ENCODE measurements at regions not wholly inside any gene's neighbourhood (a gene's known extent, or its start where the extent isn't known, plus 50 kb on each side); places are given as distances from the start of the nearest gene placed in this dataset.

DNA sequence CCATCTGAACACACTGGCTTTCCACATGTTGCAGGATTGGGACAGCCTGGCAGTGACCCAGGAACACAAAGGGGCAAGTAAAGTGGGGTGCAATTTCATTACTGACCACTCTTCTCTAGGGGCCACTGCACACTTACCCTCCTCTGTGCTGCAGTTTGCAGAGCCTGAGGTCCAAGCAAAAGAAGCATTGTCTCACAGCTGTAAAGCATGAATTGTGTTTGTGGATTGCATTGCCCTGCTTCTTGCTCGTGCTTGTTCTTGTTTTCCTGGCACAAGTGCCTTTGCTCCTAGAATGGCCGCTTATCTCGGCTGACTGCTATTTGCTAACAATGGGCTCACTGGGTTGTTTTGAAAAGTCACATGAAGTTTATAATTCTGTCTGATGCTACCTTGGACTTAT is 209.1 kb upstream of the JADE1 start:
- TF ChIP-seq, protein P1, sequence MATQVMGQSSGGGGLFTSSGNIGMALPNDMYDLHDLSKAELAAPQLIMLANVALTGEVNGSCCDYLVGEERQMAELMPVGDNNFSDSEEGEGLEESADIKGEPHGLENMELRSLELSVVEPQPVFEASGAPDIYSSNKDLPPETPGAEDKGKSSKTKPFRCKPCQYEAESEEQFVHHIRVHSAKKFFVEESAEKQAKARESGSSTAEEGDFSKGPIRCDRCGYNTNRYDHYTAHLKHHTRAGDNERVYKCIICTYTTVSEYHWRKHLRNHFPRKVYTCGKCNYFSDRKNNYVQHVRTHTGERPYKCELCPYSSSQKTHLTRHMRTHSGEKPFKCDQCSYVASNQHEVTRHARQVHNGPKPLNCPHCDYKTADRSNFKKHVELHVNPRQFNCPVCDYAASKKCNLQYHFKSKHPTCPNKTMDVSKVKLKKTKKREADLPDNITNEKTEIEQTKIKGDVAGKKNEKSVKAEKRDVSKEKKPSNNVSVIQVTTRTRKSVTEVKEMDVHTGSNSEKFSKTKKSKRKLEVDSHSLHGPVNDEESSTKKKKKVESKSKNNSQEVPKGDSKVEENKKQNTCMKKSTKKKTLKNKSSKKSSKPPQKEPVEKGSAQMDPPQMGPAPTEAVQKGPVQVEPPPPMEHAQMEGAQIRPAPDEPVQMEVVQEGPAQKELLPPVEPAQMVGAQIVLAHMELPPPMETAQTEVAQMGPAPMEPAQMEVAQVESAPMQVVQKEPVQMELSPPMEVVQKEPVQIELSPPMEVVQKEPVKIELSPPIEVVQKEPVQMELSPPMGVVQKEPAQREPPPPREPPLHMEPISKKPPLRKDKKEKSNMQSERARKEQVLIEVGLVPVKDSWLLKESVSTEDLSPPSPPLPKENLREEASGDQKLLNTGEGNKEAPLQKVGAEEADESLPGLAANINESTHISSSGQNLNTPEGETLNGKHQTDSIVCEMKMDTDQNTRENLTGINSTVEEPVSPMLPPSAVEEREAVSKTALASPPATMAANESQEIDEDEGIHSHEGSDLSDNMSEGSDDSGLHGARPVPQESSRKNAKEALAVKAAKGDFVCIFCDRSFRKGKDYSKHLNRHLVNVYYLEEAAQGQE (IDR thresholded peaks at IDR 0.05; ENCODE audit: insufficient replicate concordance, low read depth): no peak
- TF ChIP-seq, protein P2, sequence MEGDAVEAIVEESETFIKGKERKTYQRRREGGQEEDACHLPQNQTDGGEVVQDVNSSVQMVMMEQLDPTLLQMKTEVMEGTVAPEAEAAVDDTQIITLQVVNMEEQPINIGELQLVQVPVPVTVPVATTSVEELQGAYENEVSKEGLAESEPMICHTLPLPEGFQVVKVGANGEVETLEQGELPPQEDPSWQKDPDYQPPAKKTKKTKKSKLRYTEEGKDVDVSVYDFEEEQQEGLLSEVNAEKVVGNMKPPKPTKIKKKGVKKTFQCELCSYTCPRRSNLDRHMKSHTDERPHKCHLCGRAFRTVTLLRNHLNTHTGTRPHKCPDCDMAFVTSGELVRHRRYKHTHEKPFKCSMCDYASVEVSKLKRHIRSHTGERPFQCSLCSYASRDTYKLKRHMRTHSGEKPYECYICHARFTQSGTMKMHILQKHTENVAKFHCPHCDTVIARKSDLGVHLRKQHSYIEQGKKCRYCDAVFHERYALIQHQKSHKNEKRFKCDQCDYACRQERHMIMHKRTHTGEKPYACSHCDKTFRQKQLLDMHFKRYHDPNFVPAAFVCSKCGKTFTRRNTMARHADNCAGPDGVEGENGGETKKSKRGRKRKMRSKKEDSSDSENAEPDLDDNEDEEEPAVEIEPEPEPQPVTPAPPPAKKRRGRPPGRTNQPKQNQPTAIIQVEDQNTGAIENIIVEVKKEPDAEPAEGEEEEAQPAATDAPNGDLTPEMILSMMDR (IDR thresholded peaks at IDR 0.05; ENCODE audit: insufficient read depth, low read length): no peak
- TF ChIP-seq GABPA (IDR thresholded peaks at IDR 0.05; ENCODE audit: low read depth) (no peak), POLR2AphosphoS5 (IDR thresholded peaks at IDR 0.05; ENCODE audit: low read depth) (no peak), SPI1 (IDR thresholded peaks at IDR 0.05; ENCODE audit: borderline replicate concordance, low read depth) (no peak)
